SK-MEL-5 (cell line): ENCODE measurements at regions not wholly inside any gene's neighbourhood (a gene's known extent, or its start where the extent isn't known, plus 50 kb on each side); places are given as distances from the start of the nearest gene placed in this dataset.

Source experiments
- DNase-seq: peaks from one replicate; pipeline ENCODE4 v3.0.0-alpha.2; 2016; ENCODE audit warnings: low read depth, low spot score
- in situ Hi-C: cut with HindIII; loops from 2 replicates; pipeline ENCODE4 v1.10.0; 2016; ENCODE audit warnings: low sequenced_read_pairs, high pct_unique_total_duplicates, low pct_unique_long_range_greater_than_20kb

GRCh38 chr7:91660734-91661356 lies 219.7 kb downstream of the MTERF1 start:
- in situ Hi-C loops: no loop called here
- DNase-seq: no peak

GRCh38 chr7:91661727-91662126 lies 218.8 kb downstream of the MTERF1 start:
- DNase-seq: no peak
- in situ Hi-C loops: no loop called here

- in situ Hi-C loops: no loop called here
- DNase-seq: no peak
These were observed 212.3 kb downstream of the MTERF1 start for GRCh38 chr7:91668217-91668616.

- in situ Hi-C loops: no loop called here
- DNase-seq: no peak
These were observed 209.3 kb downstream of the MTERF1 start for GRCh38 chr7:91671245-91671644.

GRCh38 chr7:91674470-91674869 lies 206.0 kb downstream of the MTERF1 start:
- in situ Hi-C loops: no loop called here
- no peak for DNase-seq

DNA sequence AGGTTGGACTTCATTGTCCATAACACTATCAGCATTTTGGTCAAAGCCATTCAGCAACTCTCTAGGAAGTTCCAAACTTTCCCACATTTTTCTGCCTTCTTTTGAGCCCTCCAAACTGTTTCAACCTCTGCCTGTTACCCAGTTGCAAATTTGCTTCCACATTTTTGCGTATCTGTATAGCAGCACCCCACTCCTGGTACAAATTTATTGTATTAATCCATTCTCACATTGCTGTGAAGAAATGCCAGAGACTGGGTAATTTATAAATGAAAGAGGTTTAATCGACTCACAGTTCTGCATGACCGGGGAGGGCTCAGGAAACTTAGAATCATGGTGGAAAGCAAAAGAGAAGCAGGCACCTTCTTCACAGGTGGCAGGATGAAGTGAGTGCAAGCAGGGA lies 198.8 kb downstream of the MTERF1 start:
- in situ Hi-C loops: no loop called here
- DNase-seq: no peak

DNA sequence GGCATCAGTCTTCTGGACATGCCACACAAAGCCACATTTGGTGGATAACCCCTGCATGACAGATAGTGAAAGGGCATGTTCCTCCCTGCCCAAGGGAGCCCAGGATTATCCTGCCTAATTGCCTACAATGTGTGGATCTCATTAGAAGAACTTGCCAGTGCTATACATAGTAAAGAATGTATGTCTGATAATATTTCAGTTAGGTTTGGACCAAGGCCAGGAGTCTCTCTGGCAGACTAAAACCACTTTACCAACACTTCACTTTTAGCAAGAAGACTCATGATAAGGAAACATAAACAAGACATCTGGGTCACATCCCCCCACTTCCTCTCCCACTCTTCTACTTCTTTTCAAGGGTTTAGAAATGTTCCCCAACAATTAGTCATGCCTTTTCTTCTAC lies 196.7 kb downstream of the MTERF1 start:
- DNase-seq: no peak

DNA sequence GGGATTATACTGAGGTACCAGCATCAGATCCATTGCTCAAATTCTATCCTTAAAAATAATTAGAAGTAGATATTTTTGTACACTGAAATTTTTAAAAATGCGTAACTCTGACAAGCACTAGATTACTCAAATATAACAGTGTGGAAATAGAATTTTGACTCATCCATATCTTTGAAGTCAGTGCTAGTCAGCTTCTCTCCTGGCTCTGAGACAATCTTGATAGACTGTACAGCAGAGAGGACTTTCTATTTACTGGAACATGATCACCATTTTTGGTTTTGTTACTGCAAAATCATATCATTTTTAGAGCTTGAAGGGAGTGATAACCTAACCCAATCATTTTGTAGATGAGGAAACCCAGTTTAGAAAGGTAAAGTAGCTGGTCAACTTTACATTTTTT lies 195.0 kb downstream of the MTERF1 start:
- DNase-seq: no peak

More for the DNA sequence above, 196.7 kb downstream of the MTERF1 start:
- in situ Hi-C loops: no loop called here

GRCh38 chr7:91690541-91691070 lies 189.9 kb downstream of the MTERF1 start:
- DNase-seq: no peak
- in situ Hi-C loops: no loop called here

More for the DNA sequence above, 195.0 kb downstream of the MTERF1 start:
- in situ Hi-C loops: no loop called here

- DNase-seq: no peak
- in situ Hi-C loops: no loop called here
These were observed 188.6 kb downstream of the MTERF1 start for GRCh38 chr7:91691865-91692264.

DNA sequence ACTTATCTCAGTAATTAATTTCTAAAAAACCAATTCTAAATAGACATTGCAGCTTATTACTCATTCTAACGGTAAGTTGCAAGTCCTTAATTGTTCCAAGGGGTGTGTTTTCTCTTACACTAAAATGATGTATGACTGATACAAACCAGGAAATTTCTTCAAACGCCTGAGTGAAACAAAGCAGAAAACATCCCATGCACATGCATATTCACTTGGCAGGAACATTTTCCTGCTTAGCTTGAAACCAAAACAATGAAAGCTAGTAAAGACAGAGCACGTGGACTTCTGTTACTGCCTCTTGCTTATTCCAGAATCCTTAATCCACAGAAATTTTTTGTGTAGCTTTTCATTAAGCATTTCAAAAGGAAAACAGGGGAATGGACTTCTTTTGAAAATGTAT lies 187.7 kb downstream of the MTERF1 start:
- in situ Hi-C loops: no loop called here
- DNase-seq: no peak

DNA sequence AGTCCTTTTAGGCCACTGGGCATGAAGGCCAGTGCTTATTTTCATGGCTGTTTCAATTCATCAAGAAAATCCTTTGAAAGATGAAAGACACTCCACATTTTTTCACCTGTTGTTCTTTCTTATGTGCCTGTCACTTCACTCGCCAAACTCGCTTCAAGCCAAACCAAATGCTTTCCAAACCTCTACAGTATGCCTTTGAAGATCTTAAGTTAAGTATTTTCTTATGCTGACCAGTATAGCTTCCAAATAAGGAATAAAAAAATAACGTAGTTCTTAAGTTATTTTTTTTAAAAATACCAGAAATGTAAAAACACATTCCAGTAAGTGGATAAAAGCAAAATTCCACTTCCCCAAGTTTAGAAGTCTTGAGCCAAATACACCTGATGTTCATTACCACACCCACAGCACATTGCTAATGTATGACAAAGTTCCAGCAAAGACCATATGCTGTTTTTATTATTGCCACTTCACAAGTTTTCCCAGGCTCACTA lies 186.1 kb downstream of the MTERF1 start:
- in situ Hi-C loops: no loop called here
- no peak for DNase-seq

- DNase-seq: no peak
- in situ Hi-C loops: no loop called here
These were observed 169.6 kb downstream of the MTERF1 start for GRCh38 chr7:91710881-91711280.

DNA sequence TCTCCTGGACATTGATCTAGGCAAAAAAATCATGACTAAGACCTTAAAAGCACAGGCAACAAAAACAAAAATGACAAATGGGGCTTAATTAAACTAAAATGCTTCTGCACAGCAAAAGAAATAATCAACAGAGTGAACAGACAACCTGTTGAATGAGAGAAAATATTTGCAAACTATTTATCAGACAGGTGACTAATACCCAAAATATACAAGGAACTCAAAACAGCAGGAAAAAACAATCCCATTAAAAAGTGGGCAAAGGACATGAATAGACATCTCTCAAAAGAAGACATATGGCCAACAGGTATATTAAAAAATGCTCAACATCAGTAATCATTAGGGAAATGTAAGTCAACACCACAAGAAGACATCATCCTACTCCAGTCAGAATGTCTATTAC lies 166.8 kb downstream of the MTERF1 start:
- no peak for DNase-seq
- in situ Hi-C loops: no loop called here

DNA sequence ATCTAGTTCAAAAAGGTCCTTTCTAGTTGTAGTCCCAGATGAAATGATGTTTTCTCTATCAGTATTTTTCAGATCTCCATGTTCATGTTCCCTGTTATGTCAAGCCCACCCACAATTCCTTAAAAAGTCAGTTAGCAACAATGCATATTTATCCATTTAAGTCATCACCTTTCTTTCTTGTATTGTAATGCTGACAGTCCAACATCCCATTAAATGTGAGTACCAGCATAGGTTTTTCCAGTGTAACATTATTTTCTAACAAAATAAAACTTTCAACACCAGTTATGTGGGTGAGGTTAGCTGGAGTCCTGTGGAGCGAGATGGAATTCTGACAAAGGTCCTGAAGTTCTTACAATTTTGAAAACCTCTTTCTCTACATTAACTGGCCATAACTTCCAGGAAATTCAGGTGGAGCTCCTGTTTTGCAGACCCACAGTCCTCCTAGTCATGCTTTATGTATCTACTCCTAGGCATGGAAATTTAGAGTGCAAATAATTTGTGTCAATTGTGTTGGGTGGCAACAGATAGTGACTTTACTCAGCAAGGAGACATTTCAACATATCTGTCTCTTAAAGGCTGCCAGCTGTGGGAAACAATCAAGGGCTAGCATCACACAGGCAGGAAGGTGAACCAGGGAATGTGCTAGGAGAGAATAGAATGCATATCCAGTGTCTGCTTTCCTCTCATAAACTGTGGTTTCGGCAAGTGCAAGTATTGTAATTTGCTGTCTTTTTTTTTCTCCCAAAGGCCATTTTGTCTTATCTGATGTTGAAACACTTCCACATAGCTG lies 162.6 kb downstream of the MTERF1 start:
- in situ Hi-C loops: no loop called here

GRCh38 chr7:91719008-91719407 lies 161.5 kb downstream of the MTERF1 start:
- in situ Hi-C loops: no loop called here
- DNase-seq: no peak

More for the DNA sequence above, 162.6 kb downstream of the MTERF1 start:
- no peak for DNase-seq

DNA sequence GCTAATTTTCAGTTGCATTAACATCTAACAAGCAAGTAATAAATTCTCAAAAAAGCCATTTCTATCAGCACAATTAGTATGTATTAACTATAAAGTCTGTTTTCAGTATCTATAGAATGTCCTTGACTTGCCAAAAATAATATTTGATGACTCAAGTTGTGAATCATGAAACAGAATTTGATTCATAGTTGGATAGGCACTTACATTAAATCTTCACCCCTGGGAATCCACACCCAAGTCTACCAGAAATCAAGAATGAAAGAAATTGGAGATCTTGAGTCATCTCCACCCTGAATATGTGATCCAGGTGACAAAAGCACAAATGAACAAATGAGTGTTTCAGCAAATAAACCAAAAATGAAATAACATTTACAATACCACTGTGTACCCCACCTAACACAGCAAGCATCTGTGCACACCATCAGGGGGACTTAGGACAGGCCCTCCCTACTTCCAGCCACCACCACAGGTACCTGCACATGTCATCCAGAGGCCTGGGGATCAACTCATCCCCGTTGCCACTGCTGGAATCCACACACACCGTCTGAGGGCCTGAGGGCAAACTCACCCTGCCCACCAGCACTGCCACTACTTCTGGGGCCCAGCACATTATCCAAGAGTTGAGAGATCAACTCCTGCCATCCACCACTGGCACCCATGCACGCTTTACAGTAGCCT lies 160.1 kb downstream of the MTERF1 start:
- no peak for DNase-seq
- in situ Hi-C loops: no loop called here

DNA sequence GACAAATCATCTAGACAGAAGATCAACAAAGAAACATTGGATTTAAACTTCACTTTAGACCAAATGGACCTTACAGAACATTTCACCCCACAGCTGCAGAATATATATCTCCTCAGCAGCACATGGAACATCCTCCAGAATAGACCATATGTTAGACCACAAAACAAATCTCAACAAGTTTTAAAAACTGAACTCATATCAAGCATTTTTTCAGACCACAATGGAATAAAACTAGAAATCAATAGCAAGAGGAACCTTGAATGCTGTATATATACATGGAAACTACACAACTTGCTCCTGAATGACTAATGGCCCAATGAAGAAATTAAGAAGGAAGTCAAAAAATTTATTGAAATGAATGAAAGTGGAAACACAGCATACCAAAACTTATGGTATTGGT lies 157.7 kb downstream of the MTERF1 start:
- DNase-seq: no peak
- in situ Hi-C loops: no loop called here
